HG03060 (cell line): ENCODE measurements at regions not wholly inside any gene's neighbourhood (a gene's known extent, or its start where the extent isn't known, plus 50 kb on each side); places are given as distances from the start of the nearest gene placed in this dataset.

Experiments
- ATAC-seq: cut with Tn5 transposase; IDR thresholded peaks from one replicate; pipeline ENCODE4 v1.9.1; 2021; ENCODE audit warnings: low read depth, moderate number of reproducible peaks; ENCODE audit not compliant: unreplicated experiment

GRCh38 chr13:104057861-104058260, 991.6 kb upstream of the SLC10A2 start:
- no peak for ATAC-seq

- ATAC-seq, result no peak
Measured at GRCh38 chr13:104045907-104046306, 979.7 kb upstream of the SLC10A2 start.

- no peak for ATAC-seq
Measured at GRCh38 chr13:104043184-104043583, 977.0 kb upstream of the SLC10A2 start.

- ATAC-seq, result no peak
Measured at GRCh38 chr13:104034891-104035290, 968.7 kb upstream of the SLC10A2 start.

- no peak for ATAC-seq
Measured at GRCh38 chr13:104025303-104025702, 959.1 kb upstream of the SLC10A2 start.

GRCh38 chr13:104024416-104025170, 958.4 kb upstream of the SLC10A2 start:
- no peak for ATAC-seq

GRCh38 chr13:104021806-104022397, 955.7 kb upstream of the SLC10A2 start:
- ATAC-seq, result no peak

- ATAC-seq, result no peak
Measured at GRCh38 chr13:104017317-104017716, 951.1 kb upstream of the SLC10A2 start.

GRCh38 chr13:104015646-104016396, 949.6 kb upstream of the SLC10A2 start:
- no peak for ATAC-seq

- no peak for ATAC-seq
Measured at GRCh38 chr13:104014803-104015645, 948.8 kb upstream of the SLC10A2 start.

- no peak for ATAC-seq
Measured at GRCh38 chr13:104011505-104012241, 945.5 kb upstream of the SLC10A2 start.

- ATAC-seq, result no peak
Measured at GRCh38 chr13:104008541-104009435, 942.6 kb upstream of the SLC10A2 start.

- ATAC-seq, result no peak
Measured at GRCh38 chr13:104008075-104008474, 941.9 kb upstream of the SLC10A2 start.

GRCh38 chr13:104006625-104007075, 940.4 kb upstream of the SLC10A2 start:
- ATAC-seq, result no peak

GRCh38 chr13:104004572-104004971, 938.4 kb upstream of the SLC10A2 start:
- ATAC-seq, result no peak

- no peak for ATAC-seq
Measured at GRCh38 chr13:104002216-104002615, 936.0 kb upstream of the SLC10A2 start.

- ATAC-seq, result no peak
Measured at GRCh38 chr13:104001766-104002165, 935.5 kb upstream of the SLC10A2 start.

GRCh38 chr13:103996733-103997132, 930.5 kb upstream of the SLC10A2 start:
- ATAC-seq, result no peak

GRCh38 chr13:103983948-103984347, 917.7 kb upstream of the SLC10A2 start:
- ATAC-seq, result no peak
